ENCODE measurements at regions not wholly inside any gene's neighbourhood (a gene's known extent, or its start where the extent isn't known, plus 50 kb on each side); places are given as distances from the start of the nearest gene placed in this dataset.

GRCh38 chr15:45993072-45993471, 358.2 kb downstream of the SQOR start:
- H3K4me1 Mint-ChIP-seq, result no peaks in the 10 kb centered on the region
- no peak overlapping the region for H3K27ac Mint-ChIP-seq
- H3K4me3 Mint-ChIP-seq, result no peak overlapping the region
- 0 out of 2 replicates have a peak, but pooled peaks cover 9% of the 10 kb centered on the region for H3K36me3 Mint-ChIP-seq
- ATAC-seq, result no peak
- TF ChIP-seq ZNF219 (CRISPR knock-in tag; IDR thresholded peaks at IDR 0.05; ENCODE audit: borderline replicate concordance), result no peak
- no peak for TF ChIP-seq USF1 (CRISPR knock-in tag; IDR thresholded peaks at IDR 0.05)
- no peak for TF ChIP-seq ESRRA (CRISPR knock-in tag; IDR thresholded peaks at IDR 0.05; ENCODE audit: borderline replicate concordance)
- no peak for TF ChIP-seq NFE2L1 (CRISPR knock-in tag; IDR thresholded peaks at IDR 0.05)
- TF ChIP-seq, protein P1, sequence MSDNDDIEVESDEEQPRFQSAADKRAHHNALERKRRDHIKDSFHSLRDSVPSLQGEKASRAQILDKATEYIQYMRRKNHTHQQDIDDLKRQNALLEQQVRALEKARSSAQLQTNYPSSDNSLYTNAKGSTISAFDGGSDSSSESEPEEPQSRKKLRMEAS (CRISPR knock-in tag; IDR thresholded peaks at IDR 0.05), result no peak
- TF ChIP-seq SP1 (CRISPR knock-in tag; conservative IDR thresholded peaks at IDR 0.05), result no peak
- no peak for TF ChIP-seq EMX1 (CRISPR knock-in tag; IDR thresholded peaks at IDR 0.05)
- TF ChIP-seq ETV6 (CRISPR knock-in tag; IDR thresholded peaks at IDR 0.05), result no peak
- TF ChIP-seq ZNF396 (CRISPR knock-in tag; IDR thresholded peaks at IDR 0.05; ENCODE audit: borderline replicate concordance), result no peak
- TF ChIP-seq, protein P2, sequence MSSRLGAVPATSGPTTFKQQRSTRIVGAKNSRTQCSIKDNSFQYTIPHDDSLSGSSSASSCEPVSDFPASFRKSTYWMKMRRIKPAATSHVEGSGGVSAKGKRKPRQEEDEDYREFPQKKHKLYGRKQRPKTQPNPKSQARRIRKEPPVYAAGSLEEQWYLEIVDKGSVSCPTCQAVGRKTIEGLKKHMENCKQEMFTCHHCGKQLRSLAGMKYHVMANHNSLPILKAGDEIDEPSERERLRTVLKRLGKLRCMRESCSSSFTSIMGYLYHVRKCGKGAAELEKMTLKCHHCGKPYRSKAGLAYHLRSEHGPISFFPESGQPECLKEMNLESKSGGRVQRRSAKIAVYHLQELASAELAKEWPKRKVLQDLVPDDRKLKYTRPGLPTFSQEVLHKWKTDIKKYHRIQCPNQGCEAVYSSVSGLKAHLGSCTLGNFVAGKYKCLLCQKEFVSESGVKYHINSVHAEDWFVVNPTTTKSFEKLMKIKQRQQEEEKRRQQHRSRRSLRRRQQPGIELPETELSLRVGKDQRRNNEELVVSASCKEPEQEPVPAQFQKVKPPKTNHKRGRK (CRISPR knock-in tag; IDR thresholded peaks at IDR 0.05; ENCODE audit: borderline replicate concordance), result no peak
- H3K9me3 Mint-ChIP-seq, result peaks cover 12% of the 10 kb centered on the region
- DNase-seq (ENCODE audit: low spot score), result no peak
- ChIA-PET POLR2A (no interaction called here), CTCF (no interaction called here)
- no peaks in the 10 kb centered on the region for H3K27me3 Mint-ChIP-seq (ENCODE audit: low read depth)

DNA sequence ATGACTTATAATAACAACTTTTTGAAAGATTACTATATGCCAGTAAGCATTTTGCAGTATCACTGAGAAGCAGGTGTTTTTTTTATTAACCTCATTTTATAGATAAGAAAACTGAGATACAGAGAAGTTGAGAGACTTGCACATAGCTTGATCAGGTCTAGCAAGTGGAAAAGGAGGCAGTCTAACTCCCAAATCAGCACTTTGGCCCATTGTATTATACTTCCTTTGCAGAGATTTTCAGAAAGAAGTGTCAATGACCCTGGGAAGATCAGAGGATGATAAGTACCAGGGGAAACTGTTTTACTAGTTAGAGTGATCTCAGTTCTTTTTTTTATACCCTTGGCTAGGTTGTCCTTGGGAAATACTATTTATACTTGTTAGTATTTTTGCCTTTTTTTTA, 358.7 kb downstream of the SQOR start:
- 0 out of 2 replicates have a peak, but pooled peaks cover 9% of the 10 kb centered on the region for H3K36me3 Mint-ChIP-seq
- H3K27ac Mint-ChIP-seq, result no peak overlapping the region
- POLR2A ChIA-PET, result no interaction called here
- no peak overlapping the region for H3K4me3 Mint-ChIP-seq
- DNase-seq (ENCODE audit: low spot score) (no peak), ATAC-seq (no peak)
- peaks cover 12% of the 10 kb centered on the region for H3K9me3 Mint-ChIP-seq
- no peaks in the 10 kb centered on the region for H3K4me1 Mint-ChIP-seq
- no peaks in the 10 kb centered on the region for H3K27me3 Mint-ChIP-seq (ENCODE audit: low read depth)
- CTCF ChIA-PET, result no interaction called here
- TF ChIP-seq E2F1 (CRISPR knock-in tag; IDR thresholded peaks at IDR 0.05), result no peak

- H3K9me3 Mint-ChIP-seq, result peaks cover 4% of the 10 kb centered on the region
- no peaks in the 10 kb centered on the region for H3K27me3 Mint-ChIP-seq (ENCODE audit: low read depth)
- POLR2A ChIA-PET, result no interaction called here
- no peaks in the 10 kb centered on the region for H3K4me1 Mint-ChIP-seq
- no peak for ATAC-seq
- no peak overlapping the region for H3K4me3 Mint-ChIP-seq
- CTCF ChIA-PET, result no interaction called here
- no peaks in the 10 kb centered on the region for H3K36me3 Mint-ChIP-seq
- no peak for DNase-seq (ENCODE audit: low spot score)
- no peak overlapping the region for H3K27ac Mint-ChIP-seq
- no peak for TF ChIP-seq ZNF219 (CRISPR knock-in tag; IDR thresholded peaks at IDR 0.05; ENCODE audit: borderline replicate concordance)
- TF ChIP-seq ATF1 (CRISPR knock-in tag; IDR thresholded peaks at IDR 0.05), result no peak
- no peak for TF ChIP-seq TCF7 (CRISPR knock-in tag; IDR thresholded peaks at IDR 0.05; ENCODE audit: low read depth)
- no peak for TF ChIP-seq FOXJ3 (CRISPR knock-in tag; IDR thresholded peaks at IDR 0.05; ENCODE audit: borderline replicate concordance)
These were observed 361.0 kb downstream of the SQOR start for GRCh38 chr15:45995800-45996199.

DNA sequence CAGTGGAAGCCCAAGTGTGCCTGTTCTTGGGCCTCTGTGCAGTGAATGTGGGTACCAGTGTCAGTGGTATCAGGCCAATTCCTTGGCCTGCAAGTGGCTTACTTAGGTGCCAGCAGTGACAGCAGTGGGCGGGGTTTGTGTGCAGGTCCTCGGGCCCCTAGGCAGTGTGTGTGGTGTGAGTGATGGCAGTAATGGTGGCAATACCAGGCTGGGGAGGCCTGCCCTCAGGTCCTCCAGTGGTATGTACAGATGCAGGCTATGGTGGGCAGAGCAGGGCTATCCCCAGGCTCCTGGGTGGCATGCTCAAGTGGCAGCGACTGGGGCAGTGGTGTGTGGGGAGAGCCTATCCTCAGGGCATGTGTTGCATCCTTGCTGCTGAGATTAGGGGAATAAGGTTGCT, 379.7 kb downstream of the SQOR start:
- 0 out of 2 replicates have a peak, but pooled peaks cover 5% of the 10 kb centered on the region for H3K4me1 Mint-ChIP-seq
- no peak for TF ChIP-seq CREB1 (CRISPR knock-in tag; IDR thresholded peaks at IDR 0.05)
- TF ChIP-seq ZNF396 (CRISPR knock-in tag; IDR thresholded peaks at IDR 0.05; ENCODE audit: borderline replicate concordance), result no peak
- no peak for TF ChIP-seq ZNF138 (CRISPR knock-in tag; conservative IDR thresholded peaks at IDR 0.05)
- peak; percentile 8 for DNase-seq (ENCODE audit: low spot score)
- H3K27me3 Mint-ChIP-seq (ENCODE audit: low read depth), result no peaks in the 10 kb centered on the region
- H3K4me3 Mint-ChIP-seq, result no peak overlapping the region
- ChIA-PET CTCF (no interaction called here), POLR2A (no interaction called here)
- no peak; the same call in 1 of the 2 replicates for ATAC-seq
- peaks cover 33% of the 10 kb centered on the region for H3K36me3 Mint-ChIP-seq
- H3K9me3 Mint-ChIP-seq, result peaks cover 40% of the 10 kb centered on the region
- H3K27ac Mint-ChIP-seq, result no peak overlapping the region

All from WTC11 (cell line).